ENCODE measurements at regions not wholly inside any gene's neighbourhood (a gene's known extent, or its start where the extent isn't known, plus 50 kb on each side); places are given as distances from the start of the nearest gene placed in this dataset.

GRCh38 chr12:4009979-4010704 lies 136.9 kb upstream of the PARP11 start:
- DNase-seq (ENCODE audit: low read depth, low spot score): no peak
- H3K9ac ChIP-seq (ENCODE audit: insufficient read length): no peak overlapping the region
- H3K27ac ChIP-seq: no peak overlapping the region
- H3K4me3 ChIP-seq: no peak overlapping the region
- H3K36me3 ChIP-seq (ENCODE audit: insufficient read depth, low read length): no peaks in the 10 kb centered on the region
- TF ChIP-seq POLR2AphosphoS5 (IDR thresholded peaks at IDR 0.05; ENCODE audit: borderline replicate concordance, low read depth, low read length) (no peak), EZH2 (IDR thresholded peaks at IDR 0.05) (no peak), FOXP2 (optimal IDR thresholded peaks at IDR 0.05; ENCODE audit: control extremely low read depth, extremely low read length, insufficient read depth) (no peak)
- no peaks in the 10 kb centered on the region for H3K9me3 ChIP-seq (ENCODE audit: low read depth, low read length)

- DNase-seq (ENCODE audit: low read depth, low spot score): no peak
- Histone ChIP-seq H3K9ac (ENCODE audit: insufficient read length) (no peak overlapping the region), H3K9me3 (ENCODE audit: low read depth, low read length) (no peaks in the 10 kb centered on the region), H3K4me3 (no peak overlapping the region), H3K36me3 (ENCODE audit: insufficient read depth, low read length) (no peaks in the 10 kb centered on the region), H3K27ac (no peak overlapping the region)
- TF ChIP-seq FOXP2 (optimal IDR thresholded peaks at IDR 0.05; ENCODE audit: control extremely low read depth, extremely low read length, insufficient read depth) (no peak), EZH2 (IDR thresholded peaks at IDR 0.05) (no peak), POLR2AphosphoS5 (IDR thresholded peaks at IDR 0.05; ENCODE audit: borderline replicate concordance, low read depth, low read length) (no peak)
These were observed 133.5 kb upstream of the PARP11 start for GRCh38 chr12:4006743-4007142.

GRCh38 chr12:4005851-4006430 lies 132.7 kb upstream of the PARP11 start:
- no peak for DNase-seq (ENCODE audit: low read depth, low spot score)
- TF ChIP-seq EZH2 (IDR thresholded peaks at IDR 0.05): no peak
- no peak for TF ChIP-seq POLR2AphosphoS5 (IDR thresholded peaks at IDR 0.05; ENCODE audit: borderline replicate concordance, low read depth, low read length)
- TF ChIP-seq FOXP2 (optimal IDR thresholded peaks at IDR 0.05; ENCODE audit: control extremely low read depth, extremely low read length, insufficient read depth): no peak
- H3K27ac ChIP-seq: no peak overlapping the region

GRCh38 chr12:4003576-4003975 lies 130.4 kb upstream of the PARP11 start:
- Histone ChIP-seq H3K27ac (no peak overlapping the region), H3K9ac (ENCODE audit: insufficient read length) (no peak overlapping the region), H3K4me3 (no peak overlapping the region), H3K9me3 (ENCODE audit: low read depth, low read length) (no peaks in the 10 kb centered on the region), H3K36me3 (ENCODE audit: insufficient read depth, low read length) (no peaks in the 10 kb centered on the region)
- DNase-seq (ENCODE audit: low read depth, low spot score): no peak
- TF ChIP-seq FOXP2 (optimal IDR thresholded peaks at IDR 0.05; ENCODE audit: control extremely low read depth, extremely low read length, insufficient read depth) (no peak), POLR2AphosphoS5 (IDR thresholded peaks at IDR 0.05; ENCODE audit: borderline replicate concordance, low read depth, low read length) (no peak)

More at GRCh38 chr12:4005851-4006430, 132.7 kb upstream of the PARP11 start:
- no peaks in the 10 kb centered on the region for H3K9me3 ChIP-seq (ENCODE audit: low read depth, low read length)
- no peak overlapping the region for H3K9ac ChIP-seq (ENCODE audit: insufficient read length)
- H3K4me3 ChIP-seq: no peak overlapping the region
- no peaks in the 10 kb centered on the region for H3K36me3 ChIP-seq (ENCODE audit: insufficient read depth, low read length)

GRCh38 chr12:4002601-4003000 lies 129.4 kb upstream of the PARP11 start:
- TF ChIP-seq EZH2 (IDR thresholded peaks at IDR 0.05) (no peak), POLR2AphosphoS5 (IDR thresholded peaks at IDR 0.05; ENCODE audit: borderline replicate concordance, low read depth, low read length) (no peak), FOXP2 (optimal IDR thresholded peaks at IDR 0.05; ENCODE audit: control extremely low read depth, extremely low read length, insufficient read depth) (no peak)
- H3K27ac ChIP-seq: no peak overlapping the region
- no peak for DNase-seq (ENCODE audit: low read depth, low spot score)
- H3K4me3 ChIP-seq: no peak overlapping the region
- no peak overlapping the region for H3K9ac ChIP-seq (ENCODE audit: insufficient read length)
- no peaks in the 10 kb centered on the region for H3K36me3 ChIP-seq (ENCODE audit: insufficient read depth, low read length)
- no peaks in the 10 kb centered on the region for H3K9me3 ChIP-seq (ENCODE audit: low read depth, low read length)

- no peaks in the 10 kb centered on the region for H3K36me3 ChIP-seq (ENCODE audit: insufficient read depth, low read length)
- H3K9ac ChIP-seq (ENCODE audit: insufficient read length): no peak overlapping the region
- no peak overlapping the region for H3K27ac ChIP-seq
- DNase-seq (ENCODE audit: low read depth, low spot score): no peak
- H3K9me3 ChIP-seq (ENCODE audit: low read depth, low read length): no peaks in the 10 kb centered on the region
- no peak overlapping the region for H3K4me3 ChIP-seq
- no peak for TF ChIP-seq POLR2AphosphoS5 (IDR thresholded peaks at IDR 0.05; ENCODE audit: borderline replicate concordance, low read depth, low read length)
- no peak for TF ChIP-seq FOXP2 (optimal IDR thresholded peaks at IDR 0.05; ENCODE audit: control extremely low read depth, extremely low read length, insufficient read depth)
- no peak for TF ChIP-seq EZH2 (IDR thresholded peaks at IDR 0.05)
These were observed 128.6 kb upstream of the PARP11 start for GRCh38 chr12:4001841-4002240.

- Histone ChIP-seq H3K36me3 (ENCODE audit: insufficient read depth, low read length) (no peaks in the 10 kb centered on the region), H3K27ac (no peak overlapping the region), H3K9ac (ENCODE audit: insufficient read length) (no peak overlapping the region), H3K4me3 (no peak overlapping the region), H3K9me3 (ENCODE audit: low read depth, low read length) (no peaks in the 10 kb centered on the region)
- no peak for TF ChIP-seq EZH2 (IDR thresholded peaks at IDR 0.05)
- no peak for TF ChIP-seq POLR2AphosphoS5 (IDR thresholded peaks at IDR 0.05; ENCODE audit: borderline replicate concordance, low read depth, low read length)
- no peak for TF ChIP-seq FOXP2 (optimal IDR thresholded peaks at IDR 0.05; ENCODE audit: control extremely low read depth, extremely low read length, insufficient read depth)
- DNase-seq (ENCODE audit: low read depth, low spot score): no peak
These were observed 127.8 kb upstream of the PARP11 start for GRCh38 chr12:4001031-4001430.

GRCh38 chr12:3999904-4000303 lies 126.7 kb upstream of the PARP11 start:
- no peak for TF ChIP-seq FOXP2 (optimal IDR thresholded peaks at IDR 0.05; ENCODE audit: control extremely low read depth, extremely low read length, insufficient read depth)
- no peak for TF ChIP-seq POLR2AphosphoS5 (IDR thresholded peaks at IDR 0.05; ENCODE audit: borderline replicate concordance, low read depth, low read length)
- no peak for TF ChIP-seq EZH2 (IDR thresholded peaks at IDR 0.05)
- Histone ChIP-seq H3K9ac (ENCODE audit: insufficient read length) (no peak overlapping the region), H3K36me3 (ENCODE audit: insufficient read depth, low read length) (no peaks in the 10 kb centered on the region), H3K4me3 (no peak overlapping the region), H3K9me3 (ENCODE audit: low read depth, low read length) (no peaks in the 10 kb centered on the region), H3K27ac (no peak overlapping the region)
- no peak for DNase-seq (ENCODE audit: low read depth, low spot score)

Data from SK-N-MC (cell line).